ENCODE measurements at regions not wholly inside any gene's neighbourhood (a gene's known extent, or its start where the extent isn't known, plus 50 kb on each side); places are given as distances from the start of the nearest gene placed in this dataset.

DNA sequence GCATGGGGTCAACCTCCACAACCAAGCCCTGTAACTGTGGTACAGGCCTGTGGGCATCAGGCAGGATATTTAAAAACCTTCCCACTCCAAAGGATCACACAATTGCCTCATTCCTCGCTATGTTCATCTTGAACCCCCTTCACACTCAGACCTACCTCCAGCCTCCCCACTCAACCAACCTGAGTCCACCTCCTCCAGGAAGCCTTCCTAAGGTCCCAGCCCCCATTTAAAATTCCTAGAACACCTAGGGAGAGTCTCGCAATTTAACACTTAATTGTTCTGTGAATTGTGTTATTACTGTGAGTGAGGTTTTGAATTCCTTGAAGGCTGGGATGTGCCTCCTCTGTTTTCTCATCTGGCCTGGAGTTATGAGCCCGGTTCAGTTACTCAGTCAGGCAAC is 93.1 kb upstream of the SMNDC1 start:
- intact Hi-C loops (cut with DNase I; ENCODE audit: low total_unique reads) = no loop called here
- H3K27me3 ChIP-seq = no peaks in the 10 kb centered on the region
- no peak for DNase-seq

DNA sequence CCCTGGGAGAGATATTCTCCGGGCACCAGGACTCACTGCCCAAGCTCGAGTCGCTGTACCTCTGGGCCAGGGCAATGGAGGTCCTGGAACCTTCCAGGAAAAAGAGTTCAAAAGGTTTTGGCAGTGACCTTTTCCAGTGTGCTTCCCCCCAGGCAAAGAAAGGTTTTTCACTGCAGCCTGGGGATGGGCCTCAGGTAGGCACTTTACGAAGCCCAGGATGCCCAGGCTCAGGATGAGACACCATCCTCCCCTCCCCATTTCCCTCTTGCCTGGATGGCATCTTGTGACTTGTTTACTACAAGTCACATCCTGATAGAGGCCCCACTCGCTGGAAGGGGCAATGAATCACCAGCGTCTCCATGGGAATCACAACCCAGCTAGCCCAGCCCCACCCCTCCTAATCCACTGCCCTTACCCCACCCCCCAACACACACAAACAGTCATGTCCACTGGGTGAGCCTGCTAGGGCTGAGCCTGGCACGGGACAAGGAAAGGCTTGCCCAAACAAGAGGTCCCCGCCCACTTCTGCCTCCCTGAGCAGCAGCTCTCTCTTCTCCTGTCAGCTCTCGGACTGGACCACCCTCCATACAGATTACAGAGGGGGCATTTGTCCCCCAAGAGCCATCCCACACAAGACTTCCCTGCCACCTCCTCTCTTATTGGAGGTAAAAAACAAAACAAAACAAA is 93.8 kb upstream of the SMNDC1 start:
- Histone ChIP-seq H3K27ac (no peak overlapping the region), H3K4me3 (no peak overlapping the region), H3K36me3 (ENCODE audit: low read depth, missing control alignments) (no peaks in the 10 kb centered on the region), H3K9me3 (no peaks in the 10 kb centered on the region), H3K4me1 (peaks cover 2% of the 10 kb centered on the region), H3K27me3 (no peaks in the 10 kb centered on the region)
- intact Hi-C loops (cut with DNase I; ENCODE audit: low total_unique reads) = no loop called here
- no peak for DNase-seq
- WGBS, 2 donors = 70 to 75% methylated on average over 9 of the region's 9 CpGs
- TF ChIP-seq, protein P1, sequence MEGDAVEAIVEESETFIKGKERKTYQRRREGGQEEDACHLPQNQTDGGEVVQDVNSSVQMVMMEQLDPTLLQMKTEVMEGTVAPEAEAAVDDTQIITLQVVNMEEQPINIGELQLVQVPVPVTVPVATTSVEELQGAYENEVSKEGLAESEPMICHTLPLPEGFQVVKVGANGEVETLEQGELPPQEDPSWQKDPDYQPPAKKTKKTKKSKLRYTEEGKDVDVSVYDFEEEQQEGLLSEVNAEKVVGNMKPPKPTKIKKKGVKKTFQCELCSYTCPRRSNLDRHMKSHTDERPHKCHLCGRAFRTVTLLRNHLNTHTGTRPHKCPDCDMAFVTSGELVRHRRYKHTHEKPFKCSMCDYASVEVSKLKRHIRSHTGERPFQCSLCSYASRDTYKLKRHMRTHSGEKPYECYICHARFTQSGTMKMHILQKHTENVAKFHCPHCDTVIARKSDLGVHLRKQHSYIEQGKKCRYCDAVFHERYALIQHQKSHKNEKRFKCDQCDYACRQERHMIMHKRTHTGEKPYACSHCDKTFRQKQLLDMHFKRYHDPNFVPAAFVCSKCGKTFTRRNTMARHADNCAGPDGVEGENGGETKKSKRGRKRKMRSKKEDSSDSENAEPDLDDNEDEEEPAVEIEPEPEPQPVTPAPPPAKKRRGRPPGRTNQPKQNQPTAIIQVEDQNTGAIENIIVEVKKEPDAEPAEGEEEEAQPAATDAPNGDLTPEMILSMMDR (IDR thresholded peaks at IDR 0.05) = no peak
- TF ChIP-seq POLR2A (IDR thresholded peaks at IDR 0.05) = no peak

More for the DNA sequence above, 93.1 kb upstream of the SMNDC1 start:
- Histone ChIP-seq H3K9me3 (no peaks in the 10 kb centered on the region), H3K36me3 (ENCODE audit: low read depth, missing control alignments) (no peaks in the 10 kb centered on the region), H3K4me3 (no peak overlapping the region), H3K27ac (no peak overlapping the region), H3K4me1 (peaks cover 5% of the 10 kb centered on the region)
- TF ChIP-seq, protein P1 (IDR thresholded peaks at IDR 0.05) = no peak
- TF ChIP-seq POLR2A (IDR thresholded peaks at IDR 0.05) = no peak
- WGBS, 2 donors = 85 to 92% methylated on average over 3 of the region's 3 CpGs

DNA sequence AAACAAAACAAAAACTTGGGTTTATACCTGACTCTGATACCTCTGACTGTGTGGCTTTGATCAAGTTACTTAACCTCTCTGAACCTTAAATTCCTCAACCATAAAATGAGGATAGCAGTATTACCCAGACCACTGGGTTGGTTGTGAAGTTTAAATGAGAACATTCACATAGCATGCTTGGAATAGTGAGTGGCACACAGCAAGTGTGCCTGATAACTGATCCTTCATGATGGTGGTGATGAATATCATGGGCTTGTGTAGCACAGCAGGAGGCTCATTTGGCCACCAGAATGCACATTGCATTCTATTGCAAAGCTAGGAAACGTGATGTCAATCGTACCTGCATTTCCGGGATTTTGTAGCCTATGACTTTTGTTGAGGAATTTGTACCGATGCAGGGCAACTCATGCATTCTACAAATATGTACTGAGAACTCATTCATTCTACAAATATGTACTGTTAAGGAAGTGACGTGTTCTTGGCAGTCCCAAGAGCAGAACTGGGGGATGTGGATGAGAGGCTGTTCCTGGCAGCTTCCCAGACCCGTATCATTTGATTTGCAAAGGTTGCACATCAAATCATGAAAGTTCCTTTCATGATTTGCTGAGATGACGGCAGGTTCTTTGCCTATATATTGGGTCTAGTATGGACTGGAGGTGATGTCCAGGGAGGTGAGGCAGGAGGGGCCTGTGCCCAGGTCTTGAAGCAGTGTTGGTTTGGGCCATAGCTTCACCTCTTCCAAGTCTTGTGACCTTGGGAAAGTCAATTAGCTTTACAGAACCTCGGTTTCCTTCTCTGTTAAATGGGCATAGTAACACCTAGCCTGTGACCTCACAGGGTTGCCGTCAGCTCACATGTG is 94.6 kb upstream of the SMNDC1 start:
- DNase-seq = peak; percentile 48
- no peaks in the 10 kb centered on the region for H3K9me3 ChIP-seq
- H3K27me3 ChIP-seq = no peaks in the 10 kb centered on the region
- TF ChIP-seq POLR2A (IDR thresholded peaks at IDR 0.05) = no peak
- TF ChIP-seq, protein P1 (IDR thresholded peaks at IDR 0.05) = no peak
- no peaks in the 10 kb centered on the region for H3K36me3 ChIP-seq (ENCODE audit: low read depth, missing control alignments)
- H3K27ac ChIP-seq = no peak overlapping the region
- no peak overlapping the region for H3K4me3 ChIP-seq
- peaks cover 2% of the 10 kb centered on the region for H3K4me1 ChIP-seq
- intact Hi-C loops (cut with DNase I; ENCODE audit: low total_unique reads) = no loop called here
- 61 to 66% methylated on average over 9 of the region's 9 CpGs for WGBS, 2 donors

DNA sequence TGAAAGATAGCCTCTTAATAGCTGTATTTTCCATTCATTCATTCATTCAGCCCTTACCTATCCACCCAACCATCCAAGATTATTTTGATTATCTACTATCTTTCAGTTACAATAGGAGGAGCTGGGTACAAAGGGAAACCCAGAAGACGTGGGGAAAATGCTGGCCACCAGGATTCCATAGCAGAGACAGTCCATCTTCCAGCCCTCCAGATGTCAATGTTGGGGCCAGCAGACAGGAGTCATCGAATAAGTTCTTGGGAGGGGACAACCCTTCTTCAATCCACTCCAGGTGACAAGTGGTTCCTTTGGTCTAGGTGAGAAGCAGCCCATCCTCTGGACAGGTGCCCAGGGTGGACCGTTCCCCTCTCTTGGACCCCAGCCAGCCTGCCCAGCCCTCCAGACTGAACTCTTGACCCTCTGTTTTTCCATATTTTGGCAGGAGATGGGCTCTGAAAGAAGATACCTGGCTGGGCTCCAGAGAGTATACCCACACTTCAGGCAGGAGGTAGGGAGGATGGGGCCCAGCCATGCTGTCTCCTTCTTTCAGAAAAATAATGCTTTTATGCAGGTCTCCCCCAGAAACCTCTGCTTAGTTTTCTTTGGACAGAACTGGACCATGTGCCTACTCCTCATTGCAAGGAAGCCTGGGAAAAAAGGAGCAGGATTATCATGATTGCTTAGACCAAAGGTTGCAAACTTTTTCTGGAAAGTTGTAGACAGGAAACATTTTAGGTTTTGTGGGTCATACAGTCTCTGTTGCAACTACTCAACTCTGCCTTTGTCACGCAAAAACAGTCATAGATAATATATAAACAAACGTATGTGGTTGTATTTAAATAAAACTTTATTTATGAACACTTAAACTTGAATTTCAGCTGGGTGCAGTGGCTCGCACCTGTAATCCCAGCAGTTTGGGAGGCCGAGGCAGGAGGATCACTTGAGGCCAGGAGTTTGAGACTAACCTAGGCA is 95.5 kb upstream of the SMNDC1 start:
- no peak for DNase-seq
- H3K4me3 ChIP-seq = no peak overlapping the region
- H3K36me3 ChIP-seq (ENCODE audit: low read depth, missing control alignments) = no peaks in the 10 kb centered on the region
- no peaks in the 10 kb centered on the region for H3K9me3 ChIP-seq
- H3K27me3 ChIP-seq = no peaks in the 10 kb centered on the region
- intact Hi-C loops (cut with DNase I; ENCODE audit: low total_unique reads) = no loop called here
- TF ChIP-seq POLR2A (IDR thresholded peaks at IDR 0.05) = no peak
- TF ChIP-seq, protein P1 (IDR thresholded peaks at IDR 0.05) = no peak
- WGBS, 2 donors = 84 to 86% methylated on average over 7 of the region's 7 CpGs
- peaks cover 2% of the 10 kb centered on the region for H3K4me1 ChIP-seq
- H3K27ac ChIP-seq = no peak overlapping the region
